Transverse colon (tissue), 3 donors: ENCODE measurements at regions not wholly inside any gene's neighbourhood (a gene's known extent, or its start where the extent isn't known, plus 50 kb on each side); places are given as distances from the start of the nearest gene placed in this dataset.

ENCODE experiments used
- CTCF ChIP-seq, 5 experiments: fragments of 200-600 bp in 3 of 5; fragments of 450-650 bp in 2 of 5; sonication (generic) in 3 of 5; IDR thresholded peaks; 1 replicate in 2 of 5; 2 replicates in 3 of 5; pipeline ENCODE4 v1.5.1; 2016 to 2017; ENCODE audit warnings: antibody characterized with exemption in 5 of 5, inconsistent platforms in 3 of 5, mild to moderate bottlenecking in 2 of 5, moderate library complexity in 1 of 5
- POLR2A ChIP-seq: fragments of 450-650 bp; IDR thresholded peaks from one replicate; pipeline ENCODE4 v1.6.1; 2016; ENCODE audit warnings: antibody characterized with exemption, mild to moderate bottlenecking, moderate library complexity

GRCh38 chr7:149683898-149684297, 89.5 kb downstream of the ZNF467 start:
- TF ChIP-seq CTCF (IDR thresholded peaks at IDR 0.05) (no peak), POLR2A (no peak)
